ENCODE measurements at regions not wholly inside any gene's neighbourhood (a gene's known extent, or its start where the extent isn't known, plus 50 kb on each side); places are given as distances from the start of the nearest gene placed in this dataset.

- no peak for TF ChIP-seq CTCF (IDR thresholded peaks at IDR 0.05)
- no peak for TF ChIP-seq POLR2AphosphoS5 (IDR thresholded peaks at IDR 0.05)
Observed at GRCh38 chr5:143918961-143919360, 107.0 kb downstream of the HMHB1 start.
